GM19025 (cell line): ENCODE measurements at regions not wholly inside any gene's neighbourhood (a gene's known extent, or its start where the extent isn't known, plus 50 kb on each side); places are given as distances from the start of the nearest gene placed in this dataset.

Source experiments
- ATAC-seq: cut with Tn5 transposase; IDR thresholded peaks from one replicate; pipeline ENCODE4 v1.9.1; 2021; ENCODE audit warnings: mild to moderate bottlenecking, low read depth, moderate library complexity; ENCODE audit not compliant: unreplicated experiment

DNA sequence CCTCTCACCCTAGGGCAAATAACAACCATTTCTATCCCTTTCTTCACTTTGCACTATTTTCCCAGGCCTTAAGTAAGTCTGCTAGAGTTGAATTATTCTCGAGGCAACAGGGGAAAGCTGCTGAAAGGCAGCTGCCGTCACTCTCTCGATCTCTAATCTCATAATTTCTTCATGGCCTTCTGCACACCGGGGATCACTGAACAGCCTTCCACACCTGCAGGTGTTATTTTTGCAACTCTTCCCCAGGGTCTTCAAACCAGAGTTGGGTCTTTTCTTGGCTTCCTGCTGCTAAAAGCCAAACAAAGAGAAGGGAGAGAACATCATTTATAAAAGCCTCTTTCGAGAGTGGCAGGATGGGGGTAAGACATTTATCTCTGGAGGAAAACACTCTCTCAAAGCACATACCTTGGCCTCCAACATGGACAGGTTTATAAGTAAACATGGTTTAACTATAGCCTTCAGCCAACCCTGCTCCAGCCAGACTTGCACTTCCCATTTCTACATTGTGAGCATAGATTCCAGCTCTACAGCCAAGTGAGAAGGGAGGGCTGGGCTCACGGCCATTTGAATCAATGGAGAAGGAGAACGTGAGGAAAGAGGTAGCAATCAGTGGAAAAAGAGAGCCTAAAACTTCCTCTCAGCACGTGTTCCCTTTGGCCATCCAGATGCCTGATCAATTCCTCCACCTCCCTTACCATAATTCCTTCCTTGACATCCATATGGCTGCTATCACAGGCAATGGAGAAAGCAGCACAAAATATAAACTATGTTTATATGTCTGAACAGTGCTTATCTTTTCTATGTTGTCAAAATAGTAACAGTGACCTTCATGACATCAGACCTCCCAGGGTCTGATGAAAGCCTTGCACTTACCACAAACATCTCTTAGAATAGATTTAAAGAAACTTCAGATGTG is 464.9 kb downstream of the TLE1 start:
- no peak for ATAC-seq

GRCh38 chr9:81214975-81215374 is 474.4 kb downstream of the TLE1 start:
- ATAC-seq = no peak

- no peak for ATAC-seq
Observed at GRCh38 chr9:81213456-81213855, 475.9 kb downstream of the TLE1 start.

DNA sequence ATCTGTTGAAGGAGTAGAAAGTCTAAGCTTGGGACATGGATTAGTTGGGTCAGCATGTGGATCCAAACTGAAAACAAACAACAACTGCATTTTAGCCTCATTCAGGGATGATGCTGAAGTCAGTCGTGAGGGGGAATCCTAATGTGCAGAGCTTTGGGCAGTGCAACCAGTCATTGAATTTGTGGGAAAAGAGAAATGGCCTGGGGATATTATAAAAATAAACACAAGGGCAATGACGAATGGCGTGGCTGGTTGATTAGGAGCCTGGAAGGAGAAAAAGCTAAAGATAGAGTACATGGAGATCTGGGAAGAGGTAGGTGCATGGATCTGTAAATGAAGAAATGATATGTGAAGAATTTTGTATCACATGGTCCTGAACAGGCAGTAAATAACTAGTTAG is 477.6 kb downstream of the TLE1 start:
- no peak for ATAC-seq

DNA sequence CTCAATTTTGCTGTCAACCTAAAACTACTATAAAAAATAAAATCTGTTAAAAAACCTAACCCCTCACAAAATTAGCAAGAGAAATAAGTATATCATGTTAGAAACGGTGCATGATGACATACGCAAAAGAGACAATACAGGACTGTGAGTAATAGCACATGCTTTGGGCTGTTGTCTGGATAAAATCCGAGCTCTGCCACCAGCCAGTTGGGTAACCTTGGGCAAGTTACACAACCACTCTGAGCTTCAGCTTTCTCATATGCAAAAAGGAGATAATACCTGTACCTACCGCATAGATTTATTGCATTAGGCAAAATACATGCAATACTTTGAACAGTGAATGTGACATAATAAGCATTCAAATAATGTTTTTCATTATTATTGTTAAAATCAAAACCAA is 481.7 kb downstream of the TLE1 start:
- ATAC-seq = no peak

DNA sequence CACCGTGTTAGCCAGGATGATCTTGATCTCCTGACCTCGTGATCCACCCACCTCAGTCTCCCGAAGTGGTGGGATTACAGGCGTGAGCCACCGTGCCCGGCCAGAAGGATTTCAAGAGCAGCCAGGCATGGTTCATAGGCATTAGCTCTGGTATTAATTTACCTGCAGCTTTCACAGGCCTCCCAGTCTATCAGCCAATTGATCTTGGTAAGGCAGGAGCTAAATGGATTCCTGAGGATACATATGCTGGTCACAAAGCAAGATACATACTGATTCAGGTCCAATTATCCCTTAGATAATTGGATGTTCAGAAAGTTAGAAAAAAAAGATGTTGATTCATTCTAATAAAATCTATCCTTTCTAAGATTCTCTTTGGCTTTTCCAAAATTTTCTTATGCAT is 487.1 kb downstream of the TLE1 start:
- no peak for ATAC-seq

- ATAC-seq = no peak
Observed at GRCh38 chr9:81195206-81195605, 494.1 kb downstream of the TLE1 start.

GRCh38 chr9:81193362-81194339 is 495.7 kb downstream of the TLE1 start:
- ATAC-seq = no peak

DNA sequence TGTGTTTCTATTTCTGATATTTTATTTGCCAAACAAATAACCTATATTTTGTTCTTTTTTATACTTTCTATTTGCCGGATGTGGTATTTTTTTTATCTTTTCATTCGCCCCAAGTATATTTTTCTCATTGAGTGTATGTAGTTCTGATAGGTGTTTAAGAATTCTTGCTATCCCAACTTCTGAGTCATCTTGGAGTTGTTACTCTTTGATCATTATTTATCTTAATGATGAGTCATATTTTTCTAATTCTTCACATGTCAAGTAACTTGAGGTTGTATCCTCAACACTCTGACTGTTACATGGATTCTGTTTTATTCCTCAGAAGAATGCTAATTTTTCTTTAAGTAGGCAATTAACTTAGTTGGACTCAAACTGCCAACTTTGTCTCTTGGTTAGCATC is 498.1 kb downstream of the TLE1 start:
- ATAC-seq = no peak

DNA sequence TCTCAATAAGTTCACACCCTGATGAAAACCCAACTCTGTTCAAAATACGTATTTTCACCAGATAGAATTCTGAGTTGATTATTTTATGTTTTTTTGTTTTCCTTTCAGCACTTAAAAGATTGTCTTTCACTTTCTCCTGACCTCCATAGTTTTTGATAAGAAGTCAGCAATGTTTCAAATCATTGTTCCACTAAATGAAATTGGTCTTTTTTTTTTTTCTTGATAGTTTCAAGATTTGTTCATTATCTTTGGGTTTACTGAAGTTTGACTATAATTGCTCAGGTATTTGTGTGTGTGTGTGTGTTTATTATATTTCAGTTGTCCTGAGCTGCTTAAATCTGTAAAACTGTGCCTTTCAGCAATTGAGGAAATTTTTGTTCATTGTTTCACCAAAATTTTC is 498.7 kb downstream of the TLE1 start:
- no peak for ATAC-seq

GRCh38 chr9:81183761-81184160 is 505.6 kb downstream of the TLE1 start:
- ATAC-seq = no peak

DNA sequence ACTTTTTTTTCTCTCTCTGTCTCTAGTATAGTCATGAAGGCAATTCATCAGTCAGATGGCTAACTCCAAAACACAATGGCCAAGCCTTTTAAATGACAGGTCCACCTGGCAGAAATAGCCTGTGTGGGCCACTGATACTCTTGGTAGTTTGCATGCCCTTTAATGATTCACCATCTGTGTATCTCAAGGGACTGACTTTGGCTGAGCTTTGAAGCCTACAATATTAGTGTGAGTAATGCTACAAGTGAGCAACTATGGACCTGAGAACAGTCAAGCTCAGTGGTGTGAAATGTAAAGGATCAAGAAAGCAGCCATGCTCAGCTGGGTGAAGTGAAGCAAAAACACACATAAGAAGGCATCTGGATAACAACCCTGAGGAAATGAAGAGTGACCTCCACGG is 506.9 kb downstream of the TLE1 start:
- no peak for ATAC-seq

- no peak for ATAC-seq
Observed at GRCh38 chr9:81174023-81174422, 515.3 kb downstream of the TLE1 start.

- no peak for ATAC-seq
Observed at GRCh38 chr9:81171689-81172088, 517.7 kb downstream of the TLE1 start.

GRCh38 chr9:81162361-81162760 is 527.0 kb downstream of the TLE1 start:
- ATAC-seq = no peak

DNA sequence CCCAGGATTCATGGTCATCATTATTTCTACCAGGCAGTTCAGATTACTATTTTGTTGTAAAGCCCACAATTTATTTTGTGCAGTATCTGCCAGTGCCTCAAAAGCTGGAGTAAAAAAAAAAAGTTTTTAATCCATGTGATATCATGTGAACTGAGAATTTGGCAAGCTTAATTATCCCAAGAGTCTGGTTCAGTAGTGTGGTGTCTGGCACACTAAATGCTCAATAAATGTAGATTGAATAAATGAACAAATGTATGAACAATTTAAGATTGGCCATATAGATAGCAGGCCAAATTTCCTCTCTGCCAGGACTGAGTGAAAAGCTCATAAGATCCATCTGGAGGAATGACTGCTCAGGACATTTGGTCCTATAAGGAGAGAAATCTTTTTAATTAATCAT is 533.0 kb downstream of the TLE1 start:
- ATAC-seq = no peak

DNA sequence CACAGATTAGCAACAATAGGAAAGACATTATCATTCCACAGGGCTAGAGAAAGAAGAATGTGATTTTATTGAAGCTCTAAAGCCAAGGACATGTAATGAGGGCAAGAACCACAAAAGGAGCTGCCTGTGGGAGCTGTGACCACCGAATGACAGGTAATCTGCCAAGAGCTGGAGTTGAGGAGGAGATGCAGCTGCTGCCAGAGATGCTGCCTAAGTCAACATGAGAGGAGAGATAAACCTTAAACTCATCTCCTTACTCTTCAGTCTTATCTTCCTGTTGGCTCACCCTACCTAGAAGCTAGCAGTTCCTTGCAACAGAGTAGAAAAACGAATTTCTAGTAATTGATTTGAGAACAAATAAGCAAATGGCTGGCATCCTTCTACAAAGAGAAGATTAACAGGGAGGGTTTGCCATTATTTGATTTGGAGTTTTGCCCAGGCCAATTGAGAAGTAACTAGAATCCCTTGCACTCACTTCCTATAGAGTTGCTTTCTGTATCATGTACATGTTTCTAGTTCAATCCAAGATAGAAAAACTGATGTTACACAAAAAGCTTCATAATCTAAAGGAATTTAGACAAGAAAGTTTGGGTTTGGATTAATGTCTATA is 539.2 kb downstream of the TLE1 start:
- no peak for ATAC-seq

DNA sequence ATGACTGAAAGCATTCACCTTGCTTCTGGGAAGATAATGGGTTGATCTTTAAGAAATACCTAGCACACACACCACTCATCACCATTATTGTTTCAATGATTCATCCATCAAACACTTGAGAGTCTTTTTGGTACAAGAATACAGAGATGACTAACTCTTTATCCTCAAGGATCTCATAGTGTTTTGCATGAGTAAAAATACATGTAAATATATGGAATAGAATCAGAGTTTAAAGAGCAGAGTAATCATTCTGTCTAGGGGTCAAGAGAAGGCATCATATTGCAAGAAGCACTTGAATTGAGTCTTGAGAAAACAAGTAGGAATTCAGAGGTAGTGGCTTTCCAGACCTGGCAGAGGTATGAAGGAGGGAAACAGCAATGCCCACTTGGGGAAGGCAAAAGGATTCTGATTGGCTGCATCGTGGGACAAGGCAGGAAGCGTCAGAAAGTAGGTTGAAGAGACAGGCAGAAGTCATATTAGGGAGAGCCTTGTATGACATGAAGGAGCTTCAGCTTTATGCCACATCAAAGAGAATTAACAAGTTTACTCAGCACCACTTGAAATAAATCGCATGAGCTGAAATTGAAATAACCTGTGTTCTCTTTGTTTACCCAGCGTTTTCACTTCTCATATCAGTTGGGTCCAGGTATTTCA is 542.5 kb downstream of the TLE1 start:
- no peak for ATAC-seq

- no peak for ATAC-seq
Observed at GRCh38 chr9:81146241-81146640, 543.1 kb downstream of the TLE1 start.

DNA sequence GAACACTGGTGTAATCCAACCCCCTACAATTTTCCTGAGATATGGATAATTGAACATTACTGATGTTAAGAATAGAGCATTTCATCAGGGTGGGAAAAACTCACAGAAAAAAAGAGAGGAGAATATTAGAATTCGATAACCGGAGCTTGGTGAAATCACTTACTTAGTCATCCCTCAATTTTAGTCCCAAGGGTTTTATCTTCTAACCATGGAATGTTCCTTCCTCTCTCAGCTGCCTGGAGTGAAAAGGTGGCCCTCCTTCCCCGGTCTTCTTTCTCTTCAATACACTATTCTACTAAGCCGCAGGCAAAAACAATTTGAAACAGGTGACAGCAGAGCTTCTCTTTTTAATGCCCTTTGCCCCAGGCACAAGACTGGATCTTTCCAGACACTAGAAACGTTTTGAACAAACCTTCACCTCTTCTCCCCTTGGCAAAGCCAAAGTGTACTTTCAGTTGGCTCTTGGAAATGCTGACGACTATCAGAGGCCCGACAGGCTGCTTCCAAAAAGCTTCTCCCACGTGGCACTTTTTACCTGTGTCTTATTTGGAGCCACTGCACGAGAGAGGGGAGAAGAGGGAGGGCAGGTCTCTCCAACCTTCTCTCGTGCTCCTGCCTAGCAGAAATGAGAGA is 543.9 kb downstream of the TLE1 start:
- no peak for ATAC-seq
